GM21825 (cell line): ENCODE measurements at regions not wholly inside any gene's neighbourhood (a gene's known extent, or its start where the extent isn't known, plus 50 kb on each side); places are given as distances from the start of the nearest gene placed in this dataset.
"Not testable (repeated sequence)": the region's sequence is repeated elsewhere in the genome, so short reads cannot be mapped to it uniquely, and the experiment has no call there.

Experiments used
- ATAC-seq: cut with Tn5 transposase; IDR thresholded peaks from one replicate; pipeline ENCODE4 v1.9.1; 2021; ENCODE audit warnings: mild to moderate bottlenecking, moderate library complexity; ENCODE audit not compliant: unreplicated experiment

GRCh38 chr12:104906695-104907094, 51.4 kb downstream of the SLC41A2 start:
- ATAC-seq = no peak

- ATAC-seq = not testable (repeated sequence)
Observed at GRCh38 chr12:104905446-104905845, 52.6 kb downstream of the SLC41A2 start.

GRCh38 chr12:104903648-104904423, 54.3 kb downstream of the SLC41A2 start:
- no peak for ATAC-seq

- ATAC-seq = no peak
Observed at GRCh38 chr12:104902125-104902524, 56.0 kb downstream of the SLC41A2 start.

- no peak for ATAC-seq
Observed at GRCh38 chr12:104896710-104897109, 61.4 kb downstream of the SLC41A2 start.

GRCh38 chr12:104896146-104896545, 61.9 kb downstream of the SLC41A2 start:
- ATAC-seq = no peak

GRCh38 chr12:104895415-104895814, 62.7 kb downstream of the SLC41A2 start:
- ATAC-seq = no peak

- ATAC-seq = no peak
Observed at GRCh38 chr12:104890476-104891096, 67.5 kb downstream of the SLC41A2 start.

- ATAC-seq = no peak
Observed at GRCh38 chr12:104889735-104890134, 68.4 kb downstream of the SLC41A2 start.

GRCh38 chr12:104888892-104889291, 69.2 kb downstream of the SLC41A2 start:
- no peak for ATAC-seq

- ATAC-seq = no peak
Observed at GRCh38 chr12:104888481-104888880, 69.6 kb downstream of the SLC41A2 start.

- ATAC-seq = no peak
Observed at GRCh38 chr12:104887452-104887851, 70.6 kb downstream of the SLC41A2 start.

- ATAC-seq = no peak
Observed at GRCh38 chr12:104886418-104887401, 71.4 kb downstream of the SLC41A2 start.

- ATAC-seq = not testable (repeated sequence)
Observed at GRCh38 chr12:104878858-104879257, 79.2 kb downstream of the SLC41A2 start.

GRCh38 chr12:104877103-104877705, 80.9 kb downstream of the SLC41A2 start:
- ATAC-seq = no peak

GRCh38 chr12:104873374-104873773, 84.7 kb downstream of the SLC41A2 start:
- no peak for ATAC-seq

- no peak for ATAC-seq
Observed at GRCh38 chr12:104870797-104871196, 87.3 kb downstream of the SLC41A2 start.

GRCh38 chr12:104866291-104866690, 91.8 kb downstream of the SLC41A2 start:
- no peak for ATAC-seq

GRCh38 chr12:104865080-104865479, 93.0 kb downstream of the SLC41A2 start:
- ATAC-seq = peak; percentile 80

- no peak for ATAC-seq
Observed at GRCh38 chr12:104864668-104865067, 93.4 kb downstream of the SLC41A2 start.
